OCI-LY7 (cell line): ENCODE measurements at regions not wholly inside any gene's neighbourhood (a gene's known extent, or its start where the extent isn't known, plus 50 kb on each side); places are given as distances from the start of the nearest gene placed in this dataset.

Experiments used
- EZH2phosphoT487 ChIP-seq: fragments of 200-600 bp; sonication (generic); IDR thresholded peaks from 2 replicates; pipeline ENCODE4 v1.6.1; 2018; ENCODE audit warnings: low read depth, borderline replicate concordance, mild to moderate bottlenecking, mixed run types, antibody characterized with exemption, low read length, moderate library complexity, mixed read lengths
- TF ChIP-seq, protein P1 (sequence below): fragments of 200-600 bp; sonication (generic); conservative IDR thresholded peaks from 2 replicates; pipeline ENCODE4 v1.5.1; 2014; ENCODE audit warnings: mild to moderate bottlenecking, antibody characterized with exemption, low read length, moderate library complexity, mixed read lengths

GRCh38 chr9:116095403-116095802 lies 58.2 kb upstream of the PAPPA start:
- TF ChIP-seq, protein P1, sequence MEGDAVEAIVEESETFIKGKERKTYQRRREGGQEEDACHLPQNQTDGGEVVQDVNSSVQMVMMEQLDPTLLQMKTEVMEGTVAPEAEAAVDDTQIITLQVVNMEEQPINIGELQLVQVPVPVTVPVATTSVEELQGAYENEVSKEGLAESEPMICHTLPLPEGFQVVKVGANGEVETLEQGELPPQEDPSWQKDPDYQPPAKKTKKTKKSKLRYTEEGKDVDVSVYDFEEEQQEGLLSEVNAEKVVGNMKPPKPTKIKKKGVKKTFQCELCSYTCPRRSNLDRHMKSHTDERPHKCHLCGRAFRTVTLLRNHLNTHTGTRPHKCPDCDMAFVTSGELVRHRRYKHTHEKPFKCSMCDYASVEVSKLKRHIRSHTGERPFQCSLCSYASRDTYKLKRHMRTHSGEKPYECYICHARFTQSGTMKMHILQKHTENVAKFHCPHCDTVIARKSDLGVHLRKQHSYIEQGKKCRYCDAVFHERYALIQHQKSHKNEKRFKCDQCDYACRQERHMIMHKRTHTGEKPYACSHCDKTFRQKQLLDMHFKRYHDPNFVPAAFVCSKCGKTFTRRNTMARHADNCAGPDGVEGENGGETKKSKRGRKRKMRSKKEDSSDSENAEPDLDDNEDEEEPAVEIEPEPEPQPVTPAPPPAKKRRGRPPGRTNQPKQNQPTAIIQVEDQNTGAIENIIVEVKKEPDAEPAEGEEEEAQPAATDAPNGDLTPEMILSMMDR = no peak
- no peak for TF ChIP-seq EZH2phosphoT487
